ENCODE measurements at regions not wholly inside any gene's neighbourhood (a gene's known extent, or its start where the extent isn't known, plus 50 kb on each side); places are given as distances from the start of the nearest gene placed in this dataset.

- no peak overlapping the region for H3K27ac ChIP-seq
- no peak overlapping the region for H3K4me3 ChIP-seq
- DNase-seq, result no peak
- no peaks in the 10 kb centered on the region for H3K9me3 ChIP-seq
- H3K4me1 ChIP-seq, result no peaks in the 10 kb centered on the region
- H3K27me3 ChIP-seq, result no peaks in the 10 kb centered on the region
- H3K36me3 ChIP-seq, result no peaks in the 10 kb centered on the region
- no peak for TF ChIP-seq POLR2A (IDR thresholded peaks at IDR 0.05)
- TF ChIP-seq, protein P1, sequence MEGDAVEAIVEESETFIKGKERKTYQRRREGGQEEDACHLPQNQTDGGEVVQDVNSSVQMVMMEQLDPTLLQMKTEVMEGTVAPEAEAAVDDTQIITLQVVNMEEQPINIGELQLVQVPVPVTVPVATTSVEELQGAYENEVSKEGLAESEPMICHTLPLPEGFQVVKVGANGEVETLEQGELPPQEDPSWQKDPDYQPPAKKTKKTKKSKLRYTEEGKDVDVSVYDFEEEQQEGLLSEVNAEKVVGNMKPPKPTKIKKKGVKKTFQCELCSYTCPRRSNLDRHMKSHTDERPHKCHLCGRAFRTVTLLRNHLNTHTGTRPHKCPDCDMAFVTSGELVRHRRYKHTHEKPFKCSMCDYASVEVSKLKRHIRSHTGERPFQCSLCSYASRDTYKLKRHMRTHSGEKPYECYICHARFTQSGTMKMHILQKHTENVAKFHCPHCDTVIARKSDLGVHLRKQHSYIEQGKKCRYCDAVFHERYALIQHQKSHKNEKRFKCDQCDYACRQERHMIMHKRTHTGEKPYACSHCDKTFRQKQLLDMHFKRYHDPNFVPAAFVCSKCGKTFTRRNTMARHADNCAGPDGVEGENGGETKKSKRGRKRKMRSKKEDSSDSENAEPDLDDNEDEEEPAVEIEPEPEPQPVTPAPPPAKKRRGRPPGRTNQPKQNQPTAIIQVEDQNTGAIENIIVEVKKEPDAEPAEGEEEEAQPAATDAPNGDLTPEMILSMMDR (IDR thresholded peaks at IDR 0.05), result no peak
Measured at GRCh38 chr5:6262651-6263363, 115.5 kb downstream of the MED10 start.

DNA sequence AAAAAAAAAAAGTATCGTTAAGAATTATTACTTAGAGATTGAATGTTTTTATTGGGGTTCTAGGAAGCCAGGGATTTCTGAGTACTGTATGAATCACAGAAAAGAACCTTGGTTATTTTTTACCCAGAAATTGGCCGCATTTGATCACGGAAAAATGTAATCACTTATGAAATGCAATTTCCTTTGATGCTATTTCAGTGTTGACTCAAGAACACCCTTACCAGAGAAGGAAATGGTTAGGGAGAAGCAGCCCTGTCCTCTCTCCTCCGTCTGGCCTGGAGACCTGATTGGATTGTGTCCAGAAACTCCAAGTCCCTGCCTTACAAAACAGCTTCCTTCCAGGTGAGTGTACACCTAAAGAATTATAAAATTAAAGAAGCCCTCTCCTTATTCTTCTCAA is 116.7 kb downstream of the MED10 start:
- Histone ChIP-seq H3K4me1 (no peaks in the 10 kb centered on the region), H3K27ac (no peak overlapping the region), H3K27me3 (no peaks in the 10 kb centered on the region), H3K4me3 (no peak overlapping the region), H3K36me3 (no peaks in the 10 kb centered on the region), H3K9me3 (no peaks in the 10 kb centered on the region)
- TF ChIP-seq POLR2A (IDR thresholded peaks at IDR 0.05), result no peak
- TF ChIP-seq, protein P1 (IDR thresholded peaks at IDR 0.05), result no peak
- DNase-seq, result no peak

DNA sequence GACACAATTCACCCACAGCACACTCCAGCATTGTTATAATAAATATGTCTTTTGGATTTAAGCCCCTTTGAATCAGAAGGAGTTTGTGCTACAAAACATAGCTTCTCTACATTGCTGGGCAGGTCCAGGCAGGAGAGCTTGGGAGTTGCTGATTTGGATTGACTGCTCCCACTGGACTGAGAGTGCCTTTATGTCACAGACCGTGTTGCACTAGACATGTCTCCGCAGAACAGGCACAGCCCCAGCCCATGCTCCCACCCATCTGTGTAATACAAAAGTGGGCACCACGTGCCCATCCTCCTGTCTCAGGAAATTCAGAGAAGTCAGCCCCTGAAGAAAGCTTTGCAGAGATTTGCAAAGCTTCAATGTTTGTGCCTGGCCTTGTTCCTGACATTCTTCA is 117.1 kb downstream of the MED10 start:
- no peak overlapping the region for H3K4me3 ChIP-seq
- DNase-seq, result no peak
- H3K27ac ChIP-seq, result no peak overlapping the region
- H3K27me3 ChIP-seq, result no peaks in the 10 kb centered on the region
- no peaks in the 10 kb centered on the region for H3K4me1 ChIP-seq
- TF ChIP-seq POLR2A (IDR thresholded peaks at IDR 0.05), result no peak
- TF ChIP-seq, protein P1 (IDR thresholded peaks at IDR 0.05), result no peak
- H3K36me3 ChIP-seq, result no peaks in the 10 kb centered on the region
- H3K9me3 ChIP-seq, result no peaks in the 10 kb centered on the region

DNA sequence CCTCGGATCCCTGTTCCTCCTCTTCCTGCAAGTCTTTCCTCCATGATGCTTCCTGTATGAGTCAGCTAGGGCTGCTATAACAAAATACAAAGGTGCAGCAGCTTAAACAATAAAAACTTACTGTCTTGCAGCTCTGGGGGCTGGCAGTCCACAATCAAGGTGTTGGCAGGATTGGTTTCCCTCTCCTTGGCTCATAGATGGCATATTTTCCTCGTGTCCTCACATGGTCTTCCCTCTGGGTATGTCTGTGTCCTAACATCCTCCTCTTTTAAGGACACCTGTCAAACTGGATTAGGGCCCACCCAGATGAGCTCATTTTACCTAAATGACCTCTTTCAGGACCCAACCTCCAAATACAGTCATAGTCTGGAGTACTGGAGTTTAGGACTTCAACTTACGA is 117.5 kb downstream of the MED10 start:
- Histone ChIP-seq H3K9me3 (no peaks in the 10 kb centered on the region), H3K4me1 (no peaks in the 10 kb centered on the region), H3K4me3 (no peak overlapping the region), H3K27ac (no peak overlapping the region), H3K36me3 (no peaks in the 10 kb centered on the region), H3K27me3 (no peaks in the 10 kb centered on the region)
- no peak for TF ChIP-seq POLR2A (IDR thresholded peaks at IDR 0.05)
- TF ChIP-seq, protein P1 (IDR thresholded peaks at IDR 0.05), result no peak
- DNase-seq, result no peak

- Histone ChIP-seq H3K4me3 (no peak overlapping the region), H3K9me3 (no peaks in the 10 kb centered on the region), H3K27me3 (no peaks in the 10 kb centered on the region), H3K4me1 (no peaks in the 10 kb centered on the region), H3K27ac (no peak overlapping the region), H3K36me3 (no peaks in the 10 kb centered on the region)
- no peak for DNase-seq
- TF ChIP-seq POLR2A (IDR thresholded peaks at IDR 0.05), result no peak
- TF ChIP-seq, protein P1 (IDR thresholded peaks at IDR 0.05), result no peak
Measured at GRCh38 chr5:6256901-6257300, 121.4 kb downstream of the MED10 start.

- H3K4me1 ChIP-seq, result no peaks in the 10 kb centered on the region
- H3K27ac ChIP-seq, result no peak overlapping the region
- H3K4me3 ChIP-seq, result no peak overlapping the region
- no peak for DNase-seq
- H3K9me3 ChIP-seq, result no peaks in the 10 kb centered on the region
- no peaks in the 10 kb centered on the region for H3K27me3 ChIP-seq
- no peak for TF ChIP-seq POLR2A (IDR thresholded peaks at IDR 0.05)
- TF ChIP-seq, protein P1 (IDR thresholded peaks at IDR 0.05), result no peak
- H3K36me3 ChIP-seq, result no peaks in the 10 kb centered on the region
Measured at GRCh38 chr5:6255956-6256355, 122.4 kb downstream of the MED10 start.

Data from Peyer's patch (tissue), 4 donors.